Stimulated activated CD4-positive, alpha-beta T cell treated with anti-CD3 and anti-CD28 coated beads, Interleukin-15, amount 100 ng/mL, for 1 hour (primary cell): ENCODE measurements at regions not wholly inside any gene's neighbourhood (a gene's known extent, or its start where the extent isn't known, plus 50 kb on each side); places are given as distances from the start of the nearest gene placed in this dataset.
A peak's percentile ranks its signal among the peaks of the same experiment; 100 is the strongest.
"Not testable (repeated sequence)": the region's sequence is repeated elsewhere in the genome, so short reads cannot be mapped to it uniquely, and the experiment has no call there.

ENCODE experiments used
- DNase-seq, 2 donors: peaks; one replicate each; pipeline ENCODE4 v3.0.0-alpha.2; 2020; ENCODE audit warnings: low read depth in 1 of 2, low spot score in 1 of 2

DNA sequence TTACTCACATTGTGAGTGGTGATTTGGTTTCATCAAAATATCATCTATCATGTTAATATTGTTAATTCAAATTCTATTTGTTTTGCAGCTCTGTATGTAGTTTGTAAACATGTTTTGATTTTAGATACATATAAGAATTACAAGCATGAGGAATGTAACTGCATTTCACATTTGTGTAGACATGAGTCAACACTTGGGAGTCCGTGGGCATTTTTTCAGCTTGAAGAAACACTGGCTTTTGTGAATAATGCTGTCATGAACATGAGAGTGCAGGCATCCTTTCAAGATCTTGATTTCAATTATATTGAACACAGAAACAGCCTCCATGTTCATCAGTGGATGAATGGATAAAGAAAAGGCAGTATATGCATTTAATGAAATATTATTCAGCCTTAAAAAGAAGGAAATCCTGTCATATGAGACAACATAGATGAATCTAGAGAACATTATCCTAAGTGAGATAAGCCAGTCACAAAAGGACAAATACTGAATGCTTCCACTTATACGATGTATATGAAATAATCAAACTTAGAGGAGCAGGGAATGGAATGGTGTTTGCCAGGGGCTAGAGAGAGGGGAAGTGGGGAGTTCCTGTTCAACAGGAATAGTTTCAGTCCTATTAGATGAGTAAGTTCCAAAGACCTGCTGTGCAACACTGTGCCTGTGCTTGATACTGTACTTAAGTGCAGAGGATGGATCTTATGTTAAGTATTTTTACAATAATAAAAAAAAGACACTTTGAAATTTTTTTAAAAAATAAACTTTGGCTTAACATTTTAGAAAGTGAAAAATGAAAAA, 194.9 kb downstream of the LRATD1 start:
- DNase-seq: no peak

DNA sequence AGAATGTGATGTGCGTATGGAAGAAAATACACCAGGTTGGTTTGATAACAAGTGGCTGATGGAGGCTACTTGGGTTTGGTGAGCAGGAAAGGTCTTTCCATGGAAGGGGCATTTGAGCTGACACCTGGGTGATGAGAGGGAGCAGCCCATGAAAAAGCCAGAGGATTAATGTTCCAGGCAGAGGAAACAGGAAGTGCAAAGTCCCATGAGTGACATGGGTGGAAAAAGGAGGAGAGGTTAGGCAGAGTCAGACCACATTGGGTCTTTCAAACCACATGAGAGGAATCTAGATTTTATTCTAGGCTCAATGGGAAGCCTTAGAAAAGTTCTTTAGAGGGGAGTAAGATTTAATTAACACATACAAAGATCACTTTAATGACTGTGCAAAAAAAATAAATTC, 195.7 kb downstream of the LRATD1 start:
- no peak for DNase-seq

DNA sequence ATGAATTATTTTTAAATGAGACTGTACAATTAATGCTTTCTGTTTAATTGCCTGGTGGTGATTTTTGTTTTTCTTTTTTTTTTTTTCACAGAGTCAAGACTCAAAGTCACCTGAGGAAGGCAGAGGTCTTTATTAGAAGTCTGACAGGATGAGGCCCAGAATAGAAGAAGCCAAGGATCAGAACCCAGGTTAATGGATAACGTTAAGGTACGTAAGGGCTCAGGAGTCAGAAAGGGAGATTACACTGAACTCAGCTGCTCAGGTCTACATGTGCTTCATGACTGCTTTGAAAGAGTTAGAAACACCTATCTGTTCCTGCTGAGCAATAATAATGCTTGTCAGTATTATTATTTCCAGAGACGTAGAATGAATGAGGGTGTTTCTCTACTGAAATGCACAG, 196.5 kb downstream of the LRATD1 start:
- no peak for DNase-seq

DNA sequence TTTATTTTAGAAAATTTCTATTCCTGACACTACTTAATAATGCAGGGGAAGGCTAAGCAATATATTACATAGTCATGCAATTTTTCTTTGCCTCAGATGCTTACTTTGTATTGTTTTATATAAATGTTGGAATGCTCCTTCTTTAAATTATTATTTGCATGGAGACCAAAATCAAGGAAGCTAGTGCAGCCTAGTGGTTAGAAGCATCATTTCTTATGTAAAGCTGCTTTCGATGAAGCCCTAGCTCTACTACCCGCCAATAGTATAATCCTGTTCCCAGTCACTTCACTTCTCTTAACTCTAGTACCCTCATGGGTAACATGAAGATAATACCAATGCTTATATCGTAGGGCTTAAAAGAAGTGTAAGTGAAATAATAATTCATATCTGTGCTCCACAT, 198.9 kb downstream of the LRATD1 start:
- no peak for DNase-seq

DNA sequence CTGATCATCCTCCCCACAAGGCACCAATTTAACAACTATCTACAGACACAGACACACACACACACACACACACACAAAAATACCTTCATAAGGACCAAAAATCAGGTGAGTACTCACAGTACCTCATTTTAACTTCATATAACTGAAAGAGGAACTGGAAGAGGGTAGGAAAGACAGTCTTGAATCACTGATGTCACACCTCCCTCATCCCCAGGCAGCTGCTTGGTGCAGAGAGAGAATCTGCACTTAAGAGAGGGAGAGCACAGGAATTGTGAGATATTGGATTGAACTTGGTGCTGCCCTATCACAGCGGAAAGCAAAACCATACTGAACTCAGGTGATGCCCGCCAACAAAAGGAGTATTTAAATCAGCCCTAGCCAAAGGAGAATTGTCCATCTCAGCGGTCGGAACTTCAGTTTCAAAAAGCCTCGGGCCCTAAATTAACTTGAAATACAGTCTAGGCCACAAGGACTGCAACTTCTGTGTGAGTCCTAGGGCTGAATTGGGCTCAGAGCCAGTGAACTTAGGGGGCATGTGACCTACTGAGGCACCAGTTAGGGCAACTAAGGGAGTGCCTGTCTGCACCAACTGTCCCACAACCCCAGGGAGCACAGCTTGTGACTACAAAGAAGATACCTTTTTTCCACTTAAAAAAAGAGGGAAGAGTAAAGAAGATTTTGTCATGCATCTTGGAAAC, 211.1 kb downstream of the LRATD1 start:
- no peak for DNase-seq

DNA sequence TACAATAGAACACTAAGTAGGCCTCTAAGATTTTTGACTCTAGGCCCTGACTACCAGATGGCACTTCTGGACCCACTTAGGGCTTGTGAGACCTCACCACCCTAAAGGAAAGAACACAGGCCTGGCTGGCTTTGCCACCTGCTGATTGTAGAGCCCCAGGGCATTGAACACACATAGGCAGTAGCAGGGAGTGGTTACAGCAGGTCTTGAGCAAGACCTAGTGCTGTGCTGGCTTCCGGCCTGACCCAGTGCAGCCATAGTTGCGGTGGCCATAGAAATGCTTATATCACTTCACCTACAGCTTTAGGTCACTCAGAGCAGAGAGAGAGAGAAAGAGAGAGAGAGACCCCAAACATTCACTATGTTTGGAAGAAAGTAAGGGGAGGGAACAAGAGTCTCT, 223.2 kb downstream of the LRATD1 start:
- DNase-seq: no peak

DNA sequence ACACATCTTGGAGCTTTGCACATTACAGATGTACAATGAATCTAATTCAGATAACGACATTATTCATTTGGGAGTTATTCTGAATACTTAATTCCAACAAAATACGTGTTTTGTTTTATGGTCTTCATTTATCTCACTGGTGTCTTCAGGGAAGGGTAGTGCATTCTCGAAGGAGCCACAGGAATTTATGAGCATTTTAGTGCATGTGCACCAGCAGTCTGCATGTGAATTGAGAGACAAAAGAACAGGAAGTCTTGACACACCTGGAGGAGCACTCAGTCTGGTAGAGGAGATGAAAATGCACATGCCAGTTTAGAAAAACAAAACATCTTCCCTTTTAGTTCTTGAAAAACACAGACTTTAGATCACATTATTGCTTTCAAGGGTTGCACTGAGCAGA, 228.7 kb downstream of the LRATD1 start:
- DNase-seq: no peak

DNA sequence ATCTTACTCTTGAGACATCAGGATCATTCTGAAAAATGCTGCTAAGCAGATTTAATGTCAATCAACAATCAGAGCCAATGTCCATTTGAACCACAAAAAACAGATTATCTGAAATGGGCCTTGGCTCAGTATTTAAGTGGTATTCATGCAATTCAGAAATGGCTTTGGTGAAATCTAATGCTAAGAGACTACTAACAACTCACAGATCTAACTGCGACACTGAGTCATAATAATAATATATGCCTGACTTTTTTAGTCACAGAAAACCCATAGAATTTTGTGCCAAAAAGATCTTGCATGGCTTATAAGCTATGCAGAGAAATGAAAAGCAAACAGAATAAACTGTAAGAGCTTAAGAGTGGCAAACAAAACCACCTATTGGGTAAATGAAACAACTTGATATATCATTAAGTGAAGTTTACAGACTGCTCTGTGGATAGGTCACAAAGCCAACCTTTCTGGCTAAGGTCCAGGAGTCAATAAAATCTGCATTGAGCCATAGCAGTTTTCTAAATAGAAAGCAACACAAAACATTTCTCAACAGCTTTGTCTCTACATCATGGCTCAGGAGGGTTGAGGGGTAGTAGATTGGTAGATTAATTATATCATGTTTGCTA, 234.3 kb downstream of the LRATD1 start:
- DNase-seq: no peak

DNA sequence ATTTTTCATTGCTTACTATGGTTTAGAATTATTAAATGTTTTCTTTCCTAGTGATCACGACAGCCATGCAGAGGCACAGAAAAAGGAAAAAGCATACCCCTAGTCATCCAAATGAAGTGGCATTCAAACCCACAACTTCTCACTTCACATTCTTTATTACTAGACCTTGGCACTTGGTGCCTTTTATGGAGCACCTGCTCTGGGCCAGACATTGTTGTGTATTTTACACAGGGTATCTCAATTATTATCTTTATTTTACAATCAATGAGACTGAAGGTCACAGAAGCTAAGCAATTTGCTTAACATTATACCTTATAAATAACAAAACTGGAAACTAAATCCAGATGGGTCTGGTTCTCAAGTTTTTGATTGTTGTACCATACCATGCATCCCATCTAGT, 235.3 kb downstream of the LRATD1 start:
- DNase-seq: no peak

DNA sequence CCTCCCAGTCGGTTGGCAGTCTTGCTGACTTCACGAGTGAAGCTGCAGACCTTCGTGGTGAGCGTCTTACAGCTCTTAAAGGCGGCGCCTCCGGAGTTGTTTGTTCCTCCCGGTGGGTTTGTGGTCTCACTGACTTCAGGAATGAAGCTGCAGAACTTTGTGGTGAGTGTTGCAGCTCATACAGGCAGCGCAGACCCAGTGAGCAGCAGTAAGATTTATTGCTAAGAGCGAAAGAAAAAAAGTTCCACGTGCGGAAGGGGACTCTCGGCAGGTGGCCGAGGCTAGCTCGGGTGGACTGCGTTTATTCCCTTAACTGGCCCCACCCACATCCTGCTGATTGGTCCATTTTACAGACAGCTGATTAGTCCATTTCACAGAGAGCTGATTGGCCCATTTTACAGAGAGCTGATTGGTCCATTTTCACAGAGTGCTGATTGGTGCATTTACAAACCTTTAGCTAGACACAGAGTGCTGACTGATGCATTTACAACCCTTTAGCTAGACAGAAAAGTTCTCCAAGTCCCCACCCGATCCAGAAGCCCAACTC, 240.3 kb downstream of the LRATD1 start:
- no peak for DNase-seq

DNA sequence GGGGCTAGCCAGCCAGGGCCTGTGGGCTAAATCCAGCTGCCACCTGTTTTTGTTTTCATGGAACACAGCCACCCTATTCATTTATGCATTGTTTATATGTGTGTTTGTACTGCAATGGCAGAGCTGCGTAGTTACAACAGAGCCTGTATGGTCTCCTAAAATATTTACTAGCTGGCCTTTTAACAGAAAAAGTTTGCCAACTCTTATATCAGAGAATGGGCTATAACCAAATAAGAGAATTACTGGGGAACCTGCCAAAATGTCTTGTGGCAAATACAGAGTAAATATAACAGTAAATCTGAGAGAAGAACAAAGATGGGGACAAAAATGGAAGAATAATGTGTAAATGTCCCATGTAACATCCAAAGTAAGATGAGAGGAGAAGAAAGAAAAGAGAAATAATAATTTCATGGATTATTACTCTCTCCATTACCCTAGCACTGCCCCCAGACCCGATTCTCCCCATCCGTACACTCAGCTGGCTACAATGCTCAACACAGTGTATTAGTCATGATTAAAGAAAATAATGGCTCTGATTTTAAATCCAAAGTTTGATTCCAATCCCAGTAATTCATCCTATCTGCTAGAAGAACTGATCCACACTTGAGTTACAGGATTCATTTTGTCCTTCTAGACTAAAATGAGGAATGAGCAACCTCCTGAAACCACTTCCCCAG, 249.3 kb downstream of the LRATD1 start:
- DNase-seq: no peak

DNA sequence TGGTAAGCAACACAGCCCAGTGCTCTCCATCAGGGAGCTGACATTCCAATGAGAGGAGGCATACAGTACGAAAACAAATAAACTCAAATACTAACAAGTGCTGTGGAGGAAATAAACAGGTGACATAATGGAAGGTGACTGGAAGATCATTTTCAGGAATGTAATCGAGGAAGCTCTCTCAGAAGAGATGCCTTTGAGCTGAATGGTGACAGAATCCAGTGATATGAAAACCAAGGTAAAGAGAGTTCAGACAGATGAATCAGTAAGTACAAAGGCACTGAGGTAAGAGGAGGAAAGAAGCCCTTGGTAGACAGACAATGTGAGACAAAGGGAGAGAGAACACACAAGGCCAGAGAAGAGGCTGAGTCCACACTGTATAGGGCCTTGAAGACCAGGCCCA, 252.1 kb downstream of the LRATD1 start:
- DNase-seq: no peak

DNA sequence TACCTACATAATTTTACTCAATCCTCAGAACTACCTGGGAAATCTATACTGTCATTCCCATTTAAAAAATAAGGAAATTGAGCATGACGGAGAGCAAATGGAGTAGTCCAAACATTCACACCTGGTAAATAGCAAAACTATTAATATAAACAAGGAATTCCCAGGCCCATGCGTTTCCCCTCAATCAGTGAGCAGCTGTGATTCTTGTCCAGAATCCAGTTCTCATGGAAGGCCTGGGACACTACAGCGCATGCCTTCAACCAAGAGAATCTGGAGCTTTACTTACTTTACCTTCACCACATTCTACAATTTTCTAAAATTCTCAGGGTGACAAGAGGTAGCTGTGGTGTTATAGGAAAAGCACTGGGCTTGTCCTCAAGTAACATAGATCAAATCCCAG, 259.0 kb downstream of the LRATD1 start:
- no peak for DNase-seq

DNA sequence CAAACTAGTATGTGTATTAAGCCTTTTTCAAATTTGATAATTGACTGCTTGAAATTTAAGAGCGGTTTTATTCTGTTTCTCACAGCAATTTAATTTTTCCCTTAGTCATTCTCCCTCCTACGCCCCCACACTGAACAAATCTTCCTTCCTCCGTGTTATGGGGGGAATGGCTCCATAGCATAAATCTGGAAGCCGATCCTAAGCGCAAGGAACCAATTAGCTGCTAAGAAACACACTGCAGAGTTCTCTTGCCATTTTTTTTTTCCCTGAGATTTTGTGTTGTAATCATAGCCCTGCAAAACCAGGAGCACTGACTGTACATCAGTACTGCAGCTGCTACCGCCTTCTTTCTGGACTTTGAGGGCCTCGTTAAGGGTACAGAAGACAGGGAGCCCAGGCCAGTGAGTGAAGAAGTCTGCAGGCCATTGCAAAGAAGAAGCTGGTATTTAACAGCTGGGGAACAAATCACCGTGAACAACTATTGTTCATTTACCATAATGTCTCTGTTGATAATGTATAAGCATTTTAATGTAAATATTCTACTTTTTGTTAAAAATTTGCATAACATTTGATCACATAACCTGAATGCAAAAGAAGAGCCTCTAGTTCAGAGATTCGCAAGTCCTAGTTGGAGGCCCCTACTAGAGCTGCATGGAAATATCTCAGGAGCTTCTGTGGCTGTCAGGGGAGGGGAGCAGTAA, 264.0 kb downstream of the LRATD1 start:
- no peak for DNase-seq

DNA sequence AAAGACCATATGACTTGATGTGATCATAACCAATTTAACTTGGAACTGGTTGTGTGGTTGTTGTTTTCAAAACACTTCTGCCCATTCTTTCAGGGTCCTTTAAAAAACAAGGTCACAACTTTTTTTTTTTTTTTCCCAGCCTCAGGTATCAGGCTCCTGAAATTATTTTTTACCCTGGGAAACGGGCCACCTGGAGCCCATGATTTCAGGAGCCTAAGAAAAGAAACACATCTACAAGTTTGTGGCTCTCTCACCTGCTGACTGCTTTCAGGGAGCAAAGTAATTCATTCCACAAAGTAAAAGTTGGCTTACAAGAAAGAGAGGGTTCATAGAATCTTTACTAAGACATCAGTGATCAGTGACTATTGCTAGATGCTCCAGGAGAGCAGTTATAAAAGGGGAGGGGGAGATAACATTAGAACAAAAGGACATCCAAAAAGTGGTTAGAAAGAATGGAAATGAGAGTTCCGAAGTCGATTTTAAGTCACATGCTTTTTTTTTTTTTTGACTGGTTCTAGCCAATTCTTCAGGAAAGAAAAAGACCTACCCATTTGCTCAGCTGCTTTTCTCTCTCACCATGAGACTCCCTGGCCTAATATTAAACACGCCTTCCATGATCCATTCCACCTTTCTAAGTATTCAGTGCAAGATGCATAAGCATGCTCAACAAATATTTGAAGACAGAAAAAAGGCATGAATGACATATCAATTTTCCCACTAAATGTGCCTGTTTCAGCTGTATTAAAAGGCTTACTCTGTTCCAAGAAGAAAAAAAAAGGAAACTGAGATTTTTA, 267.3 kb downstream of the LRATD1 start:
- no peak for DNase-seq

DNA sequence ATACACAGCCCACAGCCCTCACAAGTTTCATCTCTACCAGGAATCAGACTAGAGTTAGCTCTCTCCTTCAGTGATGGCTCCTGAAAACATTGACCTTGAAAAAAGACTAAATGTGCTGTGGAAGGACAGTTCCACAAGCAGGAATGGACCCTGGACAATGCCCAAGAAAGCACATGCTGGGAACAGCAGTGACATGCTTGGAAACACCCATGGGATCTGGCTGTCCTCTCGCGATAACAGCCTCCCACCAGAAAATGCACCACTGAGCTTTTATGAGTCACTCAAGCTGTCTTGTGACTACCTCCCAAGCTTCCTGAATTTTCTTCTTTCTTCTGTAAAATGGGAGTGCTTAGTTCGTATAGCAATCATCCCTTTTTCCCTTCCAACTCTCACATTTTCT, 269.2 kb downstream of the LRATD1 start:
- no peak for DNase-seq

DNA sequence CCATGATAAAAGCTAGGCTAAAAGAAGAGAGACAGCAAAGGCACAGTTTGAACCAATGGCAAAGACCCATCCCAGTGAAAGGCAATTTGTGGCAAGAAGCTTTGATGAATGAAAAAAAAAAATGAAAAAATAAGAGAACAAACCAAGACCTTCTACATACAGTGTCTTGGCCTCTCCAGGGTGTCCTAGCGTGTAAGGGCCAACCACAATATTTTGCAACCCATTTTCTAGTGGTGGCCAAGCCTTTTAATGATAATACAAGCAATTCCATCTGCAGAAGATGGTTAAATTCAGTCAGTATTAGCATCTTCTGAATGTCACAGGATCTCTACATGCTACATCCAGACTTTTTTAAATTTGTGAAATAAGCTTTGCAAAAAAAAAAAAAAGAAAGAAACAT, 270.4 kb downstream of the LRATD1 start:
- DNase-seq: no peak

DNA sequence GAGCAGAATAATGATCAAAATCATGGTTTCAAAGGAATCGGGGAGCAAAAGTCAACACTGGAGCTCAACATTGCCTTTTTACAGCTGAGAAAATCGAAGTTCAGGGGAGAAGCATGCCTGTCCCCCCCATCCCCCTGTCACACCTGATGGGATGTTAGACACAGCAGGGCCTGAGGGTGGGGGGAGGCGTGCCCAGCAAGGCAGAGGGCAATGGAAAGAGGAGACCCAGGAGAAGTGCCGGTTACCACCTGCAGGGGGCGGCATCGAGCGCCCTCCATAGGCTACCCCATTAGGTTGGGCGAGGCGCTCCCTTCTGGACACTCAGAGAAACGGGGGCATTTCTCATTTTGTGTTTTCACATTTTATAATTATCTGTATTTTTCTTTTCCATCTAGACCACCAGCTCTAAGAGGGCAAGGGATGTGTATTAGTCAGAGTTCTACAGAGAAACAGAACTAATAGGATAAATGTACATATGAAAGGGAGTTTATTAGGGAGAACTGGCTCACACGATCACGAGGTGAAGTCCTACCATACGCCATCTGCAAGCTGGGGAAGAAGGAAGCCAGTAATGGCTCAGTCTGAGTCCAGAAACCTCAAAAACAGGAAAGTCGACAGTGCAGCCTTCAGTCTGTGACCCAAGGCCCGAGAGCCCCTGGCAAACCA, 271.3 kb downstream of the LRATD1 start:
- DNase-seq: peak in 1 of 2 donors; percentile 27

DNA sequence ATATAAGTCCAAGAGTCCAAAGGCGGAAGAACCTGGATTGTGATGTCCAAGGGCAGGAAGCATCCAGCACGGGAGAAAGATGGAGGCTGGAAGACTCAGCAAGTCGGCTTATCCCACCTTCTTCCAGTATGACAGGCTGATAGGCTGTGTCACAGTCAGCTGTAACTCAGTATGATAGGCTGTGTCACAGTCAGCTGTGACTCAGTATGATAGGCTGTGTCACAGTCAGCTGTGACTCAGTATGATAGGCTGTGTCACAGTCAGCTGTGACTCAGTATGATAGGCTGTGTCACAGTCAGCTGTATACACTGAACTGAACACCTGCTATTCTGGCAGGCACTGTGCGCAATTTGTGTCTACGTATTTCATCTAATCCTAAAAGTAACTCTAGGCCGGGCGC, 271.9 kb downstream of the LRATD1 start:
- not testable (repeated sequence) for DNase-seq

DNA sequence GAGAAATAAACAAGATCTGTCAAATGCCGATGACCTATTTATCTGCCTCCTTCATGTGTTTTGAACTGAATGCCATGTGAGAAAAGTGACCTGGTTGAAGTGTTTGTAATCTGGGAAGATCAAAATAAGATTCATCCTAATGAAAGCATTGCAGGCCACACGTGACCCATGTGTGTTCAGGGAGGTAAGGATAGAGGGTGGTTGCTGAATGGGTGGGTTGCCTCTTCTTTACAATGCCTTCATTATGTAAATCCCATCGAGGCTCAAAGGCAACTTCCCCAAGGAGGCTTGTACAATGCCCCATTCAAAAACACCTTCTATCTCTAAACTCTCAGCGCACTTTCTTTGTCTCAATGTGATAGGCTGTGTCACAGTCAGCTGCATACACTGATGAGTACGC, 273.1 kb downstream of the LRATD1 start:
- no peak for DNase-seq
